HepG2 (cell line): ENCODE measurements at regions not wholly inside any gene's neighbourhood (a gene's known extent, or its start where the extent isn't known, plus 50 kb on each side); places are given as distances from the start of the nearest gene placed in this dataset.

Experiments used
- ATAC-seq: fragments of 200-7000 bp; cut with Tn5 transposase; 3 replicates; pipeline ENCODE4 v1.9.1; 2020; ENCODE audit warnings: mild to moderate bottlenecking, moderate library complexity
- BruUV-seq: library from RNA; stranded (reverse); fragments of 400-500 nt; replicated peaks from 2 replicates; lab custom pipeline; 2021; lab: Mats Ljungman, UMichigan
- CTCF ChIA-PET: fragments of 300-600 bp; formaldehyde crosslinking; extraction: SDS; loops from one replicate; lab custom pipeline; 2021; ENCODE audit warnings: low total read pairs, inconsistent platforms, low intra/inter-chr PET ratio; lab: Yijun Ruan, JAX
- POLR2A ChIA-PET: fragments of 350-600 bp; sonication (Branson Sonifier 250); formaldehyde crosslinking; loops from one replicate; lab custom pipeline; 2020; ENCODE audit warnings: antibody characterized with exemption, inconsistent platforms; lab: Yijun Ruan, JAX
- DNase-seq: peaks from one replicate; pipeline ENCODE4 v3.0.0-alpha.2; 2015; ENCODE audit warnings: low spot score
- FAIRE-seq: peaks from 3 replicates; lab custom pipeline; 2011; peaks lifted over from hg19 to GRCh38; lab: Jason Lieb, UNC
- H2AFZ ChIP-seq: one replicate; pipeline ENCODE4 v1.6.1; 2011; ENCODE audit warnings: low read length, inconsistent platforms
- H3K27ac ChIP-seq: fragments of 300-600 bp; 3 replicates; pipeline ENCODE4 v1.8.0; 2011; ENCODE audit warnings: mixed run types, mild to moderate bottlenecking, mixed read lengths, low read length, inconsistent platforms; ENCODE audit not compliant: insufficient read depth; ENCODE audit errors: extremely low read length
- H3K27me3 ChIP-seq, 2 experiments: fragments of 200-600 bp in 1 of 2; 2 replicates in 1 of 2; 3 replicates in 1 of 2; pipeline versions ENCODE4 v1.6.0 to v1.8.0; 2011; ENCODE audit warnings: low read length in 2 of 2, mild to moderate bottlenecking in 2 of 2, moderate library complexity in 2 of 2, inconsistent platforms in 1 of 2; ENCODE audit not compliant: insufficient read depth in 2 of 2, control insufficient read depth in 1 of 2
- H3K36me3 ChIP-seq, 2 experiments: fragments of 200-600 bp in 1 of 2; replicated peaks in 1 of 2; 2 replicates in 1 of 2; 3 replicates in 1 of 2; pipeline versions ENCODE4 v1.5.1 to v1.8.0; 2011; ENCODE audit warnings: low read length in 2 of 2, inconsistent platforms in 1 of 2; ENCODE audit not compliant: insufficient read depth in 2 of 2, control insufficient read depth in 1 of 2
- H3K4me1 ChIP-seq: 2 replicates; pipeline ENCODE4 v1.5.1; 2012; ENCODE audit warnings: low read length, inconsistent platforms; ENCODE audit not compliant: insufficient read depth
- H3K4me2 ChIP-seq: 2 replicates; pipeline ENCODE4 v1.6.0; 2011; ENCODE audit warnings: low read depth, low read length, inconsistent platforms
- H3K4me3 ChIP-seq, 3 experiments: fragments of 200-600 bp in 1 of 3; sonication (generic), shearing (Covaris generic) in 1 of 3; replicated peaks in 1 of 3; 2 replicates each; pipeline ENCODE4 v1.5.1; 2011 to 2016; ENCODE audit warnings: low read length in 3 of 3, inconsistent platforms in 2 of 3, low read depth in 2 of 3, mild to moderate bottlenecking in 2 of 3, control low read depth in 1 of 3, mixed read lengths in 1 of 3; ENCODE audit not compliant: insufficient read depth in 1 of 3
- H3K79me2 ChIP-seq: one replicate; pipeline ENCODE4 v1.6.1; 2011; ENCODE audit warnings: low read length, inconsistent platforms; ENCODE audit not compliant: insufficient read depth
- H3K9ac ChIP-seq: 2 replicates; pipeline ENCODE4 v1.6.0; 2011; ENCODE audit warnings: mild to moderate bottlenecking, low read depth, low read length, inconsistent platforms; ENCODE audit not compliant: insufficient read depth
- H3K9me3 ChIP-seq: 2 replicates; pipeline ENCODE4 v1.5.1; 2012; ENCODE audit warnings: mild to moderate bottlenecking, low read length
- H4K20me1 ChIP-seq: 2 replicates; pipeline ENCODE4 v1.6.0; 2011; ENCODE audit warnings: inconsistent platforms, mild to moderate bottlenecking, low read length, moderate library complexity; ENCODE audit not compliant: insufficient read depth
- BRD4 ChIP-seq: sonication (generic); formaldehyde crosslinking; IDR thresholded peaks from 2 replicates; pipeline ENCODE4 v1.4.0; 2020; ENCODE audit warnings: missing genetic modification reagents
- CREBL2 ChIP-seq: sonication (generic); formaldehyde crosslinking; IDR thresholded peaks from 2 replicates; pipeline ENCODE4 v1.8.1; 2023; ENCODE audit warnings: missing genetic modification reagents, mild to moderate bottlenecking, borderline replicate concordance
- KDM1A ChIP-seq: IDR thresholded peaks from 2 replicates; pipeline ENCODE4 v1.6.1; 2016; ENCODE audit warnings: missing compliant biosample characterization
- NCOA1 ChIP-seq: sonication (generic); formaldehyde crosslinking; IDR thresholded peaks from 2 replicates; pipeline ENCODE4 v1.9.0; 2021; ENCODE audit warnings: missing genetic modification reagents
- NFYB ChIP-seq: sonication (generic); formaldehyde crosslinking; IDR thresholded peaks from 2 replicates; pipeline ENCODE4 v1.4.0; 2020; ENCODE audit warnings: missing genetic modification reagents
- PHF8 ChIP-seq: sonication (generic); formaldehyde crosslinking; IDR thresholded peaks from 2 replicates; pipeline ENCODE4 v1.5.0; 2020; ENCODE audit warnings: missing genetic modification reagents
- TCF12 ChIP-seq, 2 experiments: fragments of 450-650 bp in 1 of 2; sonication (generic) in 1 of 2; formaldehyde crosslinking in 1 of 2; IDR thresholded peaks; 2 replicates each; pipeline versions ENCODE4 v1.6.1 to v1.8.0; 2017 to 2022; ENCODE audit warnings: antibody characterized with exemption in 1 of 2, mild to moderate bottlenecking in 1 of 2, missing genetic modification reagents in 1 of 2, moderate library complexity in 1 of 2
- TGIF2 ChIP-seq: IDR thresholded peaks from 2 replicates; pipeline ENCODE4 v1.6.1; 2016; ENCODE audit warnings: control low read depth, missing compliant biosample characterization
- TRIM24 ChIP-seq: sonication (generic); formaldehyde crosslinking; IDR thresholded peaks from 2 replicates; pipeline ENCODE4 v1.8.0; 2022; ENCODE audit warnings: mild to moderate bottlenecking, missing genetic modification reagents
- ZNF572 ChIP-seq: sonication (generic); formaldehyde crosslinking; IDR thresholded peaks from 2 replicates; pipeline ENCODE4 v1.5.1; 2020; ENCODE audit warnings: mild to moderate bottlenecking, missing genetic modification reagents
- ZNF644 ChIP-seq: IDR thresholded peaks from 2 replicates; pipeline ENCODE4 v1.6.1; 2016; ENCODE audit warnings: low read depth
- ZNF652 ChIP-seq: IDR thresholded peaks from 2 replicates; pipeline ENCODE4 v1.6.1; 2016; ENCODE audit warnings: low read depth, borderline replicate concordance
- ZNF879 ChIP-seq: sonication (generic); formaldehyde crosslinking; IDR thresholded peaks from 2 replicates; pipeline ENCODE4 v1.8.1; 2023; ENCODE audit warnings: missing genetic modification reagents
- WGBS: methylation state at CpG from one replicate; pipeline ENCODE4 v1.1.6; 2017; ENCODE audit warnings: low lambda C conversion rate; 5-methylcytosine and 5-hydroxymethylcytosine counted together
- in situ Hi-C: cut with HindIII; loops from 2 replicates; pipeline ENCODE4 v1.10.0; 2017; ENCODE audit warnings: low pct_unique_long_range_greater_than_20kb; ENCODE audit not compliant: extremely low pct_ligation_motif_present
- intact Hi-C: fragments of 100-400 bp; cut with micrococcal nuclease; formaldehyde crosslinking; loops from one replicate; pipeline ENCODE4 v1.10.0; 2022; ENCODE audit not compliant: unreplicated experiment
- TF ChIP-seq, protein P1 (sequence below): IDR thresholded peaks from 2 replicates; pipeline ENCODE4 v1.6.1; 2016; ENCODE audit warnings: low read depth, borderline replicate concordance
- TF ChIP-seq, protein P2 (sequence below): IDR thresholded peaks from 2 replicates; pipeline ENCODE4 v1.6.1; 2012; ENCODE audit warnings: low read depth, low read length, improper control_type of control experiment
- TF ChIP-seq, protein P3 (sequence below): IDR thresholded peaks from 2 replicates; pipeline ENCODE4 v1.6.1; 2016; ENCODE audit warnings: missing biosample characterization, missing genetic modification reagents, low read depth

DNA sequence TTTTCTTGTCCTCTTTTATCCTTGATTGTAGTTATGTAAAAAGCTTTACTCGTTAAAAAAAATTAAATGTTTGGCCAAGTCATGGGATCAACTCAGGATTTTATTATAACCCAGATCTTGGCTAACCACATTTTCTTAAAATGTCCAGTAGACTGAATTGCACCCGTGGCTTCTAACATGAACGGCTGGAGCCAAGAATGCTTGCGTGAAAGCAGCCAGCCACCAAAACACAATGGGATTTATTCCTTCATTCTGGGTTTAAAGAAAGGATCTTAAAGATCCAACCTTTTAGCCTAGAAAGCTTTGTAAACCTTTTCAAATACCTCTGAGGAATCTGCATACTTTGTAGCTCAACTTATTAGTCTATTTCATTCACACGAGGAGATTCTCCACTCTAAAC lies 404.4 kb downstream of the USP25 start:
- Histone ChIP-seq H3K4me1 (no peaks in the 10 kb centered on the region), H2AFZ (no peak overlapping the region), H3K79me2 (no peaks in the 10 kb centered on the region), H3K27me3 (no peaks in the 10 kb centered on the region), H3K4me2 (no peak overlapping the region), H3K9me3 (no peaks in the 10 kb centered on the region), H3K9ac (no peak overlapping the region), H3K27ac (no peak overlapping the region), H3K4me3 (no peak overlapping the region), H3K36me3 (no peaks in the 10 kb centered on the region), H4K20me1 (no peaks in the 10 kb centered on the region)
- no TSS peak for BruUV-seq
- intact Hi-C loops = no loop called here
- in situ Hi-C loops = no loop called here
- 43% methylated on average over 5 of the region's 5 CpGs for WGBS
- TF ChIP-seq, protein P1, sequence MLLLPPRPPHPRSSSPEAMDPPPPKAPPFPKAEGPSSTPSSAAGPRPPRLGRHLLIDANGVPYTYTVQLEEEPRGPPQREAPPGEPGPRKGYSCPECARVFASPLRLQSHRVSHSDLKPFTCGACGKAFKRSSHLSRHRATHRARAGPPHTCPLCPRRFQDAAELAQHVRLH (CRISPR knock-in tag) = no peak
- no peak for TF ChIP-seq ZNF652
- no peak for TF ChIP-seq TCF12 (IDR thresholded peaks at IDR 0.05)
- no peak for TF ChIP-seq TCF12 (CRISPR knock-in tag; IDR thresholded peaks at IDR 0.05)
- TF ChIP-seq NCOA1 (CRISPR knock-in tag) = no peak
- TF ChIP-seq ZNF572 = no peak
- no peak for TF ChIP-seq TRIM24 (CRISPR knock-in tag)
- no peak for TF ChIP-seq PHF8
- no peak for TF ChIP-seq TGIF2 (CRISPR knock-in tag)
- no peak for TF ChIP-seq ZNF644 (CRISPR knock-in tag)
- TF ChIP-seq NFYB (CRISPR knock-in tag) = no peak
- no peak for TF ChIP-seq BRD4
- TF ChIP-seq, protein P2, sequence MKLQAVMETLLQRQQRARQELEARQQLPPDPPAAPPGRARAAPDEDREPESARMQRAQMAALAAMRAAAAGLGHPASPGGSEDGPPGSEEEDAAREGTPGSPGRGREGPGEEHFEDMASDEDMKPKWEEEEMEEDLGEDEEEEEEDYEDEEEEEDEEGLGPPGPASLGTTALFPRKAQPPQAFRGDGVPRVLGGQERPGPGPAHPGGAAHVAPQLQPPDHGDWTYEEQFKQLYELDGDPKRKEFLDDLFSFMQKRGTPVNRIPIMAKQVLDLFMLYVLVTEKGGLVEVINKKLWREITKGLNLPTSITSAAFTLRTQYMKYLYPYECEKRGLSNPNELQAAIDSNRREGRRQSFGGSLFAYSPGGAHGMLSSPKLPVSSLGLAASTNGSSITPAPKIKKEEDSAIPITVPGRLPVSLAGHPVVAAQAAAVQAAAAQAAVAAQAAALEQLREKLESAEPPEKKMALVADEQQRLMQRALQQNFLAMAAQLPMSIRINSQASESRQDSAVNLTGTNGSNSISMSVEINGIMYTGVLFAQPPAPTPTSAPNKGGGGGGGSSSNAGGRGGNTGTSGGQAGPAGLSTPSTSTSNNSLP = no peak
- TF ChIP-seq CREBL2 (CRISPR knock-in tag) = no peak
- TF ChIP-seq KDM1A (CRISPR knock-in tag) = no peak
- no peak for TF ChIP-seq ZNF879 (CRISPR knock-in tag)
- TF ChIP-seq, protein P3, sequence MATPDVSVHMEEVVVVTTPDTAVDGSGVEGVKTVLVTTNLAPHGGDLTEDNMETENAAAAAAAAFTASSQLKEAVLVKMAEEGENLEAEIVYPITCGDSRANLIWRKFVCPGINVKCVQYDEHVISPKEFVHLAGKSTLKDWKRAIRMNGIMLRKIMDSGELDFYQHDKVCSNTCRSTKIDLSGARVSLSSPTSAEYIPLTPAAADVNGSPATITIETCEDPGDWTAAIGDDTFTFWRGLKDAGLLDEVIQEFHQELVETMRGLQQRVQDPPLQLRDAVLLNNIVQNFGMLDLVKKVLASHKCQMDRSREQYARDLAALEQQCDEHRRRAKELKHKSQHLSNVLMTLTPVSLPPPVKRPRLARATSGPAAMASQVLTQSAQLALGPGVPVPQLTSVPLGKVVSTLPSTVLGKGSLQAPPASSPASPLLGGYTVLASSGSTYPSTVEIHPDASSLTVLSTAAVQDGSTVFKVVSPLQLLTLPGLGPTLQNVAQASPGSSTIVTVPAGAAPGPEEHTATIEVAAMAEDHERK (CRISPR knock-in tag) = no peak
- FAIRE-seq (no peak), DNase-seq (no peak), ATAC-seq (no peak)
- ChIA-PET CTCF (no interaction called here), POLR2A (no interaction called here)
